K562 (cell line): ENCODE measurements at regions not wholly inside any gene's neighbourhood (a gene's known extent, or its start where the extent isn't known, plus 50 kb on each side); places are given as distances from the start of the nearest gene placed in this dataset.

ENCODE experiments used
- CTCF ChIP-seq, 3 experiments: IDR thresholded peaks in 2 of 3; conservative IDR thresholded peaks in 1 of 3; 2 replicates each; pipeline ENCODE4 v1.5.1; 2011 to 2012; ENCODE audit warnings: low read length in 3 of 3, mild to moderate bottlenecking in 3 of 3, control low read depth in 2 of 3, improper control_type of control experiment in 1 of 3, inconsistent platforms in 1 of 3, low read depth in 1 of 3, mixed read lengths in 1 of 3, moderate library complexity in 1 of 3; ENCODE audit not compliant: insufficient read depth in 2 of 3
- FOXM1 ChIP-seq, 2 experiments: fragments of 450-650 bp in 1 of 2; sonication (generic) in 1 of 2; formaldehyde crosslinking in 1 of 2; IDR thresholded peaks; 2 replicates each; pipeline versions ENCODE4 v1.6.1 to v1.9.0; 2017 to 2022; ENCODE audit warnings: low read depth in 2 of 2, mild to moderate bottlenecking in 2 of 2, missing genetic modification reagents in 1 of 2, moderate library complexity in 1 of 2
- LARP7 ChIP-seq: fragments of 450-650 bp; IDR thresholded peaks from 2 replicates; pipeline ENCODE4 v1.6.1; 2016
- POLR2H ChIP-seq: IDR thresholded peaks from 2 replicates; pipeline ENCODE4 v1.6.1; 2016; ENCODE audit warnings: missing genetic modification characterization, low read depth, mild to moderate bottlenecking, control low read depth, missing compliant biosample characterization, moderate library complexity
- ZNF592 ChIP-seq: fragments of 450-650 bp; IDR thresholded peaks from 2 replicates; pipeline ENCODE4 v1.6.1; 2017; ENCODE audit warnings: antibody characterized with exemption, mild to moderate bottlenecking

DNA sequence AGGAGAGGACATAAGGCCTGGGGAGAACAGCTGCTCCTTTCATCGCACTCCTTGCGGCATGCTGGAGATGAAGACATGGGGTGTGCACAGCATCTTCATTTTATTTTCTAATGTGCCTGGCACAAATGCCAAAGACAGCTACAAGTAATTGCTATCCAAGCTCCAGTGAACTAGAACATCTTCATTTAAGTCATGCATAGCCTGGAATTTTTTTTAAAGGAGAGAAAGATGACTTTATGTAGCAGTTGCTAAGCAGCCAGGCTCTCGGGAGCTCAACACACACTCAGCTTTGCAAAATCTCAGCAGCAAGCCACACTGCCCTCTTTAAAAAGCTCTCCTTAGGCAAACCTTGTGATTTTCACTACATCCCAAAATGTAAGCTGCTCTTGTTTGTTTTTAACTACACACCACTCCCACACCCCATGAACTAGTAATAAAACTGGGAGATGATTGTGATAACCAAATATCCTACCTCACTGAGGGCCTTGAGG lies 164.5 kb upstream of the POU2AF2 start (continued):
- TF ChIP-seq CTCF (IDR thresholded peaks at IDR 0.05 in 2 of 3, conservative IDR thresholded peaks at IDR 0.05 in 1 of 3; ENCODE audit: insufficient read depth in 2 of 3, low read depth in 1 of 3, low read length in 3 of 3) (no peak), LARP7 (no peak), POLR2H (tag) (no peak), FOXM1 (IDR thresholded peaks at IDR 0.05; ENCODE audit: low read depth) (no peak), FOXM1 (CRISPR knock-in tag; IDR thresholded peaks at IDR 0.05; ENCODE audit: low read depth) (no peak), ZNF592 (no peak)
